ENCODE measurements at regions not wholly inside any gene's neighbourhood (a gene's known extent, or its start where the extent isn't known, plus 50 kb on each side); places are given as distances from the start of the nearest gene placed in this dataset.

DNA sequence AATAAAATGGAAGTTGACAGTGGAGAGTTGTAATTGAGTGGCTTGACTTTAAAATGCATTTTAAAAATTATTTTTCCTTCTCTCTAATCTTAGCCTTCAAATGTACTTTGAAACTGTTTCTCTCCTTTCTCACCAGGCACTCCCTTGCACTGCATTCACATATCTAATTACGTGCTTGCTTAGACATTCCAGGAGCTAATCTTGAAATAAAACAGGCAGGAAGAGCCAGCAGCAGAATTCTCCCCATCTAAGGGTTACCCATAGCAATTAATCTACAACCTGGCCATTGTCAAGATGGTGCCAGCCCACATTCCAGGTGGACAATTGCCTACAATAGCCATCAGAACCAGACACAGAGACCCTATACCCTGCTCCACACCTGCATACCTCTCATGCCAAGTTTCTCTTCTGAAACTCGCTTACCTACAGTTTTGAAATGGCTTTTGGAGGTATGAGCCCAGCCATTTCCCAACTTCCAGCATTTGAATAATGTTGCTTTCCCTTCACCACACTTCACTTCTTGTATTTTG, 167.6 kb upstream of the GJE1 start:
- BruUV-seq (replicated peaks): no TSS peak
- Histone ChIP-seq H3K27ac (ENCODE audit: low read depth, low read length, poor library complexity, severe bottlenecking) (no peak overlapping the region), H3K4me1 (ENCODE audit: insufficient read depth, low read length, poor library complexity, severe bottlenecking) (no peaks in the 10 kb centered on the region), H3K4me3 (ENCODE audit: low read depth, low read length, poor library complexity, severe bottlenecking) (no peak overlapping the region), H3K36me3 (ENCODE audit: insufficient read depth, low read length, poor library complexity, severe bottlenecking) (no peaks in the 10 kb centered on the region), H3K27me3 (replicated peaks; ENCODE audit: insufficient read depth, low read depth, low read length, poor library complexity) (no peaks in the 10 kb centered on the region), H3K9me3 (ENCODE audit: low read depth, low read length, poor library complexity, severe bottlenecking) (no peaks in the 10 kb centered on the region)
- POLR2A ChIA-PET (ENCODE audit: low non-redundant PET): no interaction called here
- TF ChIP-seq, protein P1, sequence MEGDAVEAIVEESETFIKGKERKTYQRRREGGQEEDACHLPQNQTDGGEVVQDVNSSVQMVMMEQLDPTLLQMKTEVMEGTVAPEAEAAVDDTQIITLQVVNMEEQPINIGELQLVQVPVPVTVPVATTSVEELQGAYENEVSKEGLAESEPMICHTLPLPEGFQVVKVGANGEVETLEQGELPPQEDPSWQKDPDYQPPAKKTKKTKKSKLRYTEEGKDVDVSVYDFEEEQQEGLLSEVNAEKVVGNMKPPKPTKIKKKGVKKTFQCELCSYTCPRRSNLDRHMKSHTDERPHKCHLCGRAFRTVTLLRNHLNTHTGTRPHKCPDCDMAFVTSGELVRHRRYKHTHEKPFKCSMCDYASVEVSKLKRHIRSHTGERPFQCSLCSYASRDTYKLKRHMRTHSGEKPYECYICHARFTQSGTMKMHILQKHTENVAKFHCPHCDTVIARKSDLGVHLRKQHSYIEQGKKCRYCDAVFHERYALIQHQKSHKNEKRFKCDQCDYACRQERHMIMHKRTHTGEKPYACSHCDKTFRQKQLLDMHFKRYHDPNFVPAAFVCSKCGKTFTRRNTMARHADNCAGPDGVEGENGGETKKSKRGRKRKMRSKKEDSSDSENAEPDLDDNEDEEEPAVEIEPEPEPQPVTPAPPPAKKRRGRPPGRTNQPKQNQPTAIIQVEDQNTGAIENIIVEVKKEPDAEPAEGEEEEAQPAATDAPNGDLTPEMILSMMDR (conservative IDR thresholded peaks at IDR 0.05; ENCODE audit: low read depth, low read length): no peak
- TF ChIP-seq EZH2 (IDR thresholded peaks at IDR 0.05; ENCODE audit: borderline replicate concordance, low read depth, low read length, poor library complexity, severe bottlenecking): no peak
- intact Hi-C loops (cut with micrococcal nuclease; ENCODE audit: unreplicated experiment): no loop called here
- CTCF ChIA-PET: no interaction called here
- no peak for DNase-seq (ENCODE audit: low spot score)

DNA sequence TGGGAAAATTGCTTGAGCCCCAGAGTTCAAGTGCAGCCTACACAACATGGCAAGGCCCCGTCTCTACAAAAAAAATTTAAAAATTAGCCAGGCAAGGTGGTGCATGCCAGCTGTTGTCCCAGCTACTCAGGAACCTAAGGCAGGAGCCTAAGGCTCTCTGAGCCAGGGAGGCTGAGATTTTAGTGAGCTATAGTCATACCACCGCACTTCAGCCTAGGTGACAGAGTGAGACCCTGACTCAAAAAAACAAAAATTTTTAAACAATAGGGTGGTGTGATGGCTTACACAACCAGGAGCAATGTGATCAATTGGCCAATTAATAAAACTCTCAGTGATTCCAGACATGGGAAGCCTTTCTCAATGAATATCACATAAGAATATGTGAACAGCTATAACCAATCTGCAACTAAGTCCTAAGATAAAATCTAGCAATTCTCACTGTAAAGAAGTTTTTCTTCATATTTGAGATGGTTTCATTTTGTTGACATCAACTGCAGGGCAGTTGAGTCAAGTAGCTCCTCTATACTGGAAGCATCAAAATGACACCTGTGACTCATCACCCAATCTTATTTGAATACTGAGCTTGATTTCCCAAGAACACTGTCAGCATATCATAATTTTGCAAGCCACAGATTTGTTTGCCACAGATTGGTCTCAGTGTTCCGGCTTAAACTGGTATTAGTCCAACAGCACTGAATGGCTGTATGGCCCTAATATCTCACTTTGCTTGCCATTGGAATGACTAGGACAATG, 169.0 kb upstream of the GJE1 start:
- no peaks in the 10 kb centered on the region for H3K36me3 ChIP-seq (ENCODE audit: insufficient read depth, low read length, poor library complexity, severe bottlenecking)
- TF ChIP-seq EZH2 (IDR thresholded peaks at IDR 0.05; ENCODE audit: borderline replicate concordance, low read depth, low read length, poor library complexity, severe bottlenecking): no peak
- TF ChIP-seq, protein P1 (conservative IDR thresholded peaks at IDR 0.05; ENCODE audit: low read depth, low read length): no peak
- ChIA-PET CTCF (no interaction called here), POLR2A (ENCODE audit: low non-redundant PET) (no interaction called here)
- no peaks in the 10 kb centered on the region for H3K9me3 ChIP-seq (ENCODE audit: low read depth, low read length, poor library complexity, severe bottlenecking)
- BruUV-seq (replicated peaks): no TSS peak
- H3K4me1 ChIP-seq (ENCODE audit: insufficient read depth, low read length, poor library complexity, severe bottlenecking): no peaks in the 10 kb centered on the region
- H3K27ac ChIP-seq (ENCODE audit: low read depth, low read length, poor library complexity, severe bottlenecking): no peak overlapping the region
- H3K4me3 ChIP-seq (ENCODE audit: low read depth, low read length, poor library complexity, severe bottlenecking): no peak overlapping the region
- no peaks in the 10 kb centered on the region for H3K27me3 ChIP-seq (replicated peaks; ENCODE audit: insufficient read depth, low read depth, low read length, poor library complexity)
- DNase-seq (ENCODE audit: low spot score): no peak
- intact Hi-C loops (cut with micrococcal nuclease; ENCODE audit: unreplicated experiment): no loop called here

DNA sequence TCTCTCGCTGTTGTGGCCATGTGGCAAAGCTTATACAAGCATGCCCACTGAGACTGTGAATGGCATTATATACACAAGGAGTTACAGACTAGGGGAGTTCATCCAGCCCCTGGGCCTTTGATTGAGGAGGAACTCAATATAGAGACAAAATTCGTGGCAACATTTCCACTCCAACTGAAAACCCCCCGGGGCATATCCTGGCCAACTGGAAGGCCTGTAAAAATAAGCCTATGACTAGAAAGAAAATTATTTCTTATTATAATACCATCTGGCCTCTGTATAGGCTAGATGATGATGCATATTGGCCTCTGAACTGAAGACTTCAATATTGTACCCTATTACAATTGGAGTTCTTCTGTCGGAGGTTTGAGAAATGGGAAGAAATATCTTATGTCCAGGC, 175.5 kb upstream of the GJE1 start:
- intact Hi-C loops (cut with micrococcal nuclease; ENCODE audit: unreplicated experiment): no loop called here
- H3K36me3 ChIP-seq (ENCODE audit: insufficient read depth, low read length, poor library complexity, severe bottlenecking): no peaks in the 10 kb centered on the region
- H3K4me3 ChIP-seq (ENCODE audit: low read depth, low read length, poor library complexity, severe bottlenecking): no peak overlapping the region
- no peak for DNase-seq (ENCODE audit: low spot score)
- POLR2A ChIA-PET (ENCODE audit: low non-redundant PET): no interaction called here
- TF ChIP-seq, protein P1 (conservative IDR thresholded peaks at IDR 0.05; ENCODE audit: low read depth, low read length): no peak
- no peak for TF ChIP-seq EZH2 (IDR thresholded peaks at IDR 0.05; ENCODE audit: borderline replicate concordance, low read depth, low read length, poor library complexity, severe bottlenecking)
- no TSS peak for BruUV-seq (replicated peaks)
- no peaks in the 10 kb centered on the region for H3K4me1 ChIP-seq (ENCODE audit: insufficient read depth, low read length, poor library complexity, severe bottlenecking)
- no peaks in the 10 kb centered on the region for H3K27me3 ChIP-seq (replicated peaks; ENCODE audit: insufficient read depth, low read depth, low read length, poor library complexity)
- no peak overlapping the region for H3K27ac ChIP-seq (ENCODE audit: low read depth, low read length, poor library complexity, severe bottlenecking)
- H3K9me3 ChIP-seq (ENCODE audit: low read depth, low read length, poor library complexity, severe bottlenecking): peaks cover 10% of the 10 kb centered on the region
- CTCF ChIA-PET: no interaction called here

All from A673 (cell line).